A673 (cell line): ENCODE measurements at regions not wholly inside any gene's neighbourhood (a gene's known extent, or its start where the extent isn't known, plus 50 kb on each side); places are given as distances from the start of the nearest gene placed in this dataset.

Source experiments
- BruUV-seq: library from RNA; stranded (reverse); fragments of 400-500 nt; replicated peaks from 2 replicates; lab custom pipeline; 2021; lab: Mats Ljungman, UMichigan
- CTCF ChIA-PET: fragments of 300-600 bp; sonication (Branson Sonifier 250); formaldehyde crosslinking; loops from one replicate; lab custom pipeline; 2022; ENCODE audit warnings: antibody characterized with exemption; lab: Charles Lee
- POLR2A ChIA-PET: fragments of 300-600 bp; sonication (Branson Sonifier 250); formaldehyde crosslinking; loops from one replicate; lab custom pipeline; 2022; ENCODE audit warnings: antibody characterized with exemption; ENCODE audit not compliant: low non-redundant PET; lab: Charles Lee
- DNase-seq: peaks from one replicate; pipeline ENCODE4 v3.0.0-alpha.2; 2015; ENCODE audit warnings: low spot score
- H3K27ac ChIP-seq: fragments of 200-600 bp; sonication (generic); 2 replicates; pipeline ENCODE4 v1.5.1; 2016; ENCODE audit warnings: mixed run types, low read depth, mild to moderate bottlenecking, mixed read lengths, antibody characterized with exemption, low read length; ENCODE audit not compliant: poor library complexity, severe bottlenecking
- H3K27me3 ChIP-seq: fragments of 200-600 bp; sonication (generic); replicated peaks from 2 replicates; pipeline ENCODE4 v1.6.1; 2017; ENCODE audit warnings: mixed run types, low read depth, mild to moderate bottlenecking, mixed read lengths, antibody characterized with exemption, low read length; ENCODE audit not compliant: insufficient read depth, poor library complexity
- H3K36me3 ChIP-seq: fragments of 200-600 bp; sonication (generic); 2 replicates; pipeline ENCODE4 v1.6.1; 2016; ENCODE audit warnings: mixed run types, mild to moderate bottlenecking, mixed read lengths, antibody characterized with exemption, low read length; ENCODE audit not compliant: insufficient read depth, poor library complexity, severe bottlenecking
- H3K4me1 ChIP-seq: fragments of 200-600 bp; sonication (generic); 2 replicates; pipeline ENCODE4 v1.6.1; 2017; ENCODE audit warnings: mixed run types, mild to moderate bottlenecking, mixed read lengths, antibody characterized with exemption, low read length; ENCODE audit not compliant: insufficient read depth, poor library complexity, severe bottlenecking
- H3K4me3 ChIP-seq: fragments of 200-600 bp; sonication (generic); 2 replicates; pipeline ENCODE4 v1.5.1; 2016; ENCODE audit warnings: low read depth, mixed run types, mild to moderate bottlenecking, mixed read lengths, low read length; ENCODE audit not compliant: poor library complexity, severe bottlenecking
- H3K9me3 ChIP-seq: fragments of 200-600 bp; sonication (generic); 2 replicates; pipeline ENCODE4 v1.6.1; 2016; ENCODE audit warnings: mixed run types, low read depth, mild to moderate bottlenecking, mixed read lengths, antibody characterized with exemption, low read length; ENCODE audit not compliant: poor library complexity, severe bottlenecking
- EZH2 ChIP-seq: fragments of 200-600 bp; sonication (generic); IDR thresholded peaks from 2 replicates; pipeline ENCODE4 v1.6.1; 2017; ENCODE audit warnings: borderline replicate concordance, low read depth, mild to moderate bottlenecking, mixed read lengths, antibody characterized with exemption, low read length; ENCODE audit not compliant: poor library complexity, severe bottlenecking
- intact Hi-C: fragments of 100-400 bp; cut with micrococcal nuclease; formaldehyde crosslinking; loops from one replicate; pipeline ENCODE4 v1.10.0; 2022; ENCODE audit not compliant: unreplicated experiment
- TF ChIP-seq, protein P1 (sequence below): fragments of 300-800, 200-600 bp; sonication (generic); conservative IDR thresholded peaks from 2 replicates; pipeline ENCODE4 v1.5.1; 2017; ENCODE audit warnings: low read depth, mild to moderate bottlenecking, antibody characterized with exemption, low read length, moderate library complexity, mixed read lengths

DNA sequence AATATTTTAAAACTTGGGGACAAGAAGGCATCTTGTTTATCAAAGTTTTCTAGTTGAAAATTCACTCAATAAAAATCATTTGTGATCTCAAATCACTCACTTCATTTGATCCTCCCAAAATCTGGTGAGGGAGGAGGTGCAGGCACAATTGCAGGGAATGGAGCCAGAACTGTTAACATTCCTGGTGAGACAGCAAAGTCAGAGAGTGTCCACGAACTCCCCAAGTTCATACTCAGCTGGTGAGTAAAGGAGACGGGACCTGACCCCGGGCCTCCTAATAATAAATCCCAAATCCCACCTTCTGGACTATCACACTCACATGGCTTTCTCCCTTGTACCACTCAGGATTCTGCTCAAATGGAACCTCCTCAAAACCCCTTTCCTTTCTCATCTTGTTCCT is 252.3 kb upstream of the LRTM1 start:
- Histone ChIP-seq H3K27ac (no peak overlapping the region), H3K4me3 (no peak overlapping the region), H3K4me1 (no peaks in the 10 kb centered on the region), H3K27me3 (peaks cover 3% of the 10 kb centered on the region), H3K36me3 (no peaks in the 10 kb centered on the region), H3K9me3 (no peaks in the 10 kb centered on the region)
- no TSS peak for BruUV-seq
- CTCF ChIA-PET = no interaction called here
- TF ChIP-seq, protein P1, sequence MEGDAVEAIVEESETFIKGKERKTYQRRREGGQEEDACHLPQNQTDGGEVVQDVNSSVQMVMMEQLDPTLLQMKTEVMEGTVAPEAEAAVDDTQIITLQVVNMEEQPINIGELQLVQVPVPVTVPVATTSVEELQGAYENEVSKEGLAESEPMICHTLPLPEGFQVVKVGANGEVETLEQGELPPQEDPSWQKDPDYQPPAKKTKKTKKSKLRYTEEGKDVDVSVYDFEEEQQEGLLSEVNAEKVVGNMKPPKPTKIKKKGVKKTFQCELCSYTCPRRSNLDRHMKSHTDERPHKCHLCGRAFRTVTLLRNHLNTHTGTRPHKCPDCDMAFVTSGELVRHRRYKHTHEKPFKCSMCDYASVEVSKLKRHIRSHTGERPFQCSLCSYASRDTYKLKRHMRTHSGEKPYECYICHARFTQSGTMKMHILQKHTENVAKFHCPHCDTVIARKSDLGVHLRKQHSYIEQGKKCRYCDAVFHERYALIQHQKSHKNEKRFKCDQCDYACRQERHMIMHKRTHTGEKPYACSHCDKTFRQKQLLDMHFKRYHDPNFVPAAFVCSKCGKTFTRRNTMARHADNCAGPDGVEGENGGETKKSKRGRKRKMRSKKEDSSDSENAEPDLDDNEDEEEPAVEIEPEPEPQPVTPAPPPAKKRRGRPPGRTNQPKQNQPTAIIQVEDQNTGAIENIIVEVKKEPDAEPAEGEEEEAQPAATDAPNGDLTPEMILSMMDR = no peak
- no peak for TF ChIP-seq EZH2
- no peak for DNase-seq
- intact Hi-C loops = no loop called here
- POLR2A ChIA-PET = no interaction called here

DNA sequence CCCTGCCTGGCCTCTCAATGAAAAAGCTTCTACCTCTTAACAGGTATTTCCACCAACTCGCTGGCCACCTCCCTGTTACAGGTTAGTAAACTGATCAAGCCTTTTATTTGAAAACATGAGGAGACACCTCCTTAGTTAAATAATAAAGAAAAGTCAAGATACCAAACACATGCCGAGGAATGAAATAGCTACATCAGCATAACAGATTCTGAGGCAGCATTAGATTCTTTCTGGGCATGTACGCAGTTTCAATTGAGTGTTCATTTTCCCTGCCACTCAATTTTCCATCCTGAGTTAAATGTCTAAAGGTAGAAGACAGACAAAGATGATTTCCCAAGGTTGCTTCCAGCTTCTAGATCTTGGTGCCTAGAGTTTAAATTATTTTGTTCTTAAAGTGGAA is 250.5 kb upstream of the LRTM1 start:
- ChIA-PET POLR2A (no interaction called here), CTCF (interaction anchor here (0.6 kb wide), 1 partner anchor 1258 kb away, joined by 3 read pairs; no protein-coding TSS in a partner anchor)
- no peaks in the 10 kb centered on the region for H3K36me3 ChIP-seq
- no peak for DNase-seq
- no peaks in the 10 kb centered on the region for H3K4me1 ChIP-seq
- H3K27ac ChIP-seq = no peak overlapping the region
- H3K27me3 ChIP-seq = peaks cover 3% of the 10 kb centered on the region
- no peak overlapping the region for H3K4me3 ChIP-seq
- no peak for TF ChIP-seq EZH2
- TF ChIP-seq, protein P1 = no peak
- no TSS peak for BruUV-seq
- intact Hi-C loops = no loop called here
- no peaks in the 10 kb centered on the region for H3K9me3 ChIP-seq

DNA sequence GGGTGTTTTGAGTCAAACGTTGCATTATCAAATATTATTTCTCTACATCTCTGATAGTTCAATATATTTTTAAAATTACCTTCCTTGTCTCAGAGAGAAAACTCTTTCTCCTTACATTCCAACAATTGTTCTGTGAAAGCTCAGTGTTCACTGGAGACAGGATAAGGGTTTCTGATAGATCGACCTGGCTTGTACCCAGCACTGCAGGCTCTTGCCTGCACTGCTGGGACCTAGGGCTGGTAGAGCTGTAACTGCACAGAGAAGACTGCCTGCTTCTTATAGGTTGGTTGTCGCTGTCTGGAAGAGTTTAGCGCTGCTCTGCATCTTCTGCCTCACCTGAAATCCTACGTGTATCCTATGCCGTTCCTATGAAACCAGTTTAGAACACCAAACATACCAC is 249.9 kb upstream of the LRTM1 start:
- Histone ChIP-seq H3K4me3 (no peak overlapping the region), H3K27me3 (peaks cover 3% of the 10 kb centered on the region), H3K27ac (no peak overlapping the region), H3K9me3 (no peaks in the 10 kb centered on the region), H3K4me1 (no peaks in the 10 kb centered on the region), H3K36me3 (no peaks in the 10 kb centered on the region)
- POLR2A ChIA-PET = no interaction called here
- TF ChIP-seq, protein P1 = no peak
- no peak for TF ChIP-seq EZH2
- CTCF ChIA-PET = interaction anchor here (0.6 kb wide), 1 partner anchor 1259 kb away, joined by 3 read pairs; no protein-coding TSS in a partner anchor
- no peak for DNase-seq
- intact Hi-C loops = no loop called here
- BruUV-seq = no TSS peak
